DND-41 (cell line): ENCODE measurements at regions not wholly inside any gene's neighbourhood (a gene's known extent, or its start where the extent isn't known, plus 50 kb on each side); places are given as distances from the start of the nearest gene placed in this dataset.

Source experiments
- EZH2 ChIP-seq: IDR thresholded peaks from 3 replicates; pipeline ENCODE4 v1.6.1; 2012; ENCODE audit warnings: borderline replicate concordance, low read depth, mild to moderate bottlenecking, moderate library complexity, low read length, inconsistent platforms; ENCODE audit not compliant: severe bottlenecking
- TF ChIP-seq, protein P1 (sequence below): IDR thresholded peaks from 2 replicates; pipeline ENCODE4 v1.5.1; 2012; ENCODE audit warnings: borderline replicate concordance, low read length, moderate library complexity, mild to moderate bottlenecking; ENCODE audit not compliant: poor library complexity, severe bottlenecking; ENCODE audit errors: extremely low read depth

DNA sequence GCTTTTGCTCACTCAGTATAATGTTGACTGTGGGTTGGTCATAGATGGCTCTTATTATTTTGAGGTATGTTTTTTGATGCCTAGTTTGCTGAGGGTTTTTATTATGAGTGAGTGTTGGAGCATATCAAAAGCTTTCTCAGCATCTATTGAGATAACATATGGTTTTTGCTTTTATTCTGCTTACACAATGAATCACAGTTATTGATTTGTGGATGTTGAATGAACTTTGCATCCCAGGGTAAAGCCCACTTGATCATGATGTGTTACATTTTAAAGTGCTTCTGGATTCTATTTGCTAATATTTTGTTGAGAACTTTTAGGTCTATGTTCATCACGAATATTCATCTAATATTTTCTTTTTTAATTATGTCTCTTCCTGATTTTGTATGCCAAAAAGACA is 1260.3 kb downstream of the TMEM121 start:
- TF ChIP-seq EZH2 = no peak
- TF ChIP-seq, protein P1, sequence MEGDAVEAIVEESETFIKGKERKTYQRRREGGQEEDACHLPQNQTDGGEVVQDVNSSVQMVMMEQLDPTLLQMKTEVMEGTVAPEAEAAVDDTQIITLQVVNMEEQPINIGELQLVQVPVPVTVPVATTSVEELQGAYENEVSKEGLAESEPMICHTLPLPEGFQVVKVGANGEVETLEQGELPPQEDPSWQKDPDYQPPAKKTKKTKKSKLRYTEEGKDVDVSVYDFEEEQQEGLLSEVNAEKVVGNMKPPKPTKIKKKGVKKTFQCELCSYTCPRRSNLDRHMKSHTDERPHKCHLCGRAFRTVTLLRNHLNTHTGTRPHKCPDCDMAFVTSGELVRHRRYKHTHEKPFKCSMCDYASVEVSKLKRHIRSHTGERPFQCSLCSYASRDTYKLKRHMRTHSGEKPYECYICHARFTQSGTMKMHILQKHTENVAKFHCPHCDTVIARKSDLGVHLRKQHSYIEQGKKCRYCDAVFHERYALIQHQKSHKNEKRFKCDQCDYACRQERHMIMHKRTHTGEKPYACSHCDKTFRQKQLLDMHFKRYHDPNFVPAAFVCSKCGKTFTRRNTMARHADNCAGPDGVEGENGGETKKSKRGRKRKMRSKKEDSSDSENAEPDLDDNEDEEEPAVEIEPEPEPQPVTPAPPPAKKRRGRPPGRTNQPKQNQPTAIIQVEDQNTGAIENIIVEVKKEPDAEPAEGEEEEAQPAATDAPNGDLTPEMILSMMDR = no peak
